Esophagus squamous epithelium (tissue), 5 donors: ENCODE measurements at regions not wholly inside any gene's neighbourhood (a gene's known extent, or its start where the extent isn't known, plus 50 kb on each side); places are given as distances from the start of the nearest gene placed in this dataset.

ENCODE experiments used
- DNase-seq: peaks from one replicate; lab custom pipeline; 2025; lab: John Stamatoyannopoulos, UW
- H3K27ac ChIP-seq, 4 donors: fragments of 200-600 bp; sonication (generic); one replicate each; pipeline ENCODE4 v1.5.1; 2016 to 2019; ENCODE audit warnings: mild to moderate bottlenecking in 1 of 4
- H3K27me3 ChIP-seq, 4 donors: fragments of 200-600 bp; sonication (generic); 1 replicate in 3 of 4; 2 replicates in 1 of 4; pipeline versions ENCODE4 v1.5.1 to v1.6.0; 2017 to 2021; ENCODE audit warnings: antibody characterized with exemption in 1 of 4
- H3K36me3 ChIP-seq, 3 donors: fragments of 200-600 bp; sonication (generic); one replicate each; pipeline ENCODE4 v1.5.1; 2016 to 2019
- H3K4me1 ChIP-seq, 3 donors: fragments of 200-600 bp; sonication (generic); one replicate each; pipeline ENCODE4 v1.5.1; 2017 to 2019
- H3K4me3 ChIP-seq, 4 donors: fragments of 200-600 bp; sonication (generic); 1 replicate in 3 of 4; 2 replicates in 1 of 4; pipeline ENCODE4 v1.5.1; 2016 to 2019; ENCODE audit warnings: mild to moderate bottlenecking in 2 of 4, moderate library complexity in 1 of 4
- H3K9me3 ChIP-seq, 3 donors: fragments of 200-600 bp; sonication (generic); one replicate each; pipeline ENCODE4 v1.5.1; 2016 to 2019
- POLR2A ChIP-seq, 4 donors: fragments of 450-650 bp; IDR thresholded peaks; one replicate each; pipeline ENCODE4 v1.6.1; 2017; ENCODE audit warnings: antibody characterized with exemption in 4 of 4, mild to moderate bottlenecking in 4 of 4, moderate library complexity in 3 of 4
- WGBS, 2 donors: methylation state at CpG; one replicate each; pipeline ENCODE4 v1.1.5; 2018; 5-methylcytosine and 5-hydroxymethylcytosine counted together
- intact Hi-C: fragments of 100-400 bp; cut with DNase I; formaldehyde crosslinking; loops from one replicate; pipeline ENCODE4 v1.15.0; 2022
- TF ChIP-seq, protein P1 (sequence below), 6 experiments: fragments of 450-650 bp in 4 of 6; fragments of 200-600 bp in 2 of 6; sonication (generic) in 2 of 6; IDR thresholded peaks; one replicate each; pipeline ENCODE4 v1.5.1; 2016 to 2019; ENCODE audit warnings: antibody characterized with exemption in 6 of 6, mild to moderate bottlenecking in 4 of 6, moderate library complexity in 4 of 6
- donor health status: DM: yes; HTN: yes; CAD: no.

GRCh38 chr4:12296366-12296765, 867.7 kb upstream of the HS3ST1 start:
- DNase-seq: no peak

DNA sequence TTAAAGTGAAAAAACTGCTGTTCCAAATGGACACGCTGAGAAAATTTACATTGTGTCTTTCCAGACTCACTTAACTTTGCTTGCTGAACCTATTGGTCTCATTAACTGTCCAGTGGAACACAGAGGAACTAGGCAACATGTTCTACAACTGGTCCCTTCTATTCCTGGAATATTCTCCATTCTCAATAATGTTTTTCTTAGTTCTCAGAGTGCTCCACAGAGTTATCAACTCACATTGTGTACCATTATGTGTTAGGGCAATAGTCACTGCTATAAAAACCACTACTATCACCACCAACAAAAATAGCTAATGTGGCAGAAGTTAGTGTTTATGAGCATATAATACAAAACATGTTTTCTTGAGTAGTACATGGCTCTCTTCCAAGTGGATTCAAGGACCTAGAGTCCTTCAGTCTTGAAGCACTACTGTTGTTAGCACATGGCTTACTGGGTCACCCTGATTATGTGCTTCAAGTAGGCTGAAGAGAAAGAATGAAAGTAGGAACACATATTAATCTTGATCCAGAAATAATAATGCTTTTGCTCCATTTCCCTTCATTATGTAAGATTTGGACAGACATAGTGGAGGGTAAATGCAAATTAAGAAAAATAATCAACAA, 865.3 kb upstream of the HS3ST1 start:
- H3K4me3 ChIP-seq: no peak overlapping the region
- no peak for TF ChIP-seq POLR2A (IDR thresholded peaks at IDR 0.05)
- TF ChIP-seq, protein P1, sequence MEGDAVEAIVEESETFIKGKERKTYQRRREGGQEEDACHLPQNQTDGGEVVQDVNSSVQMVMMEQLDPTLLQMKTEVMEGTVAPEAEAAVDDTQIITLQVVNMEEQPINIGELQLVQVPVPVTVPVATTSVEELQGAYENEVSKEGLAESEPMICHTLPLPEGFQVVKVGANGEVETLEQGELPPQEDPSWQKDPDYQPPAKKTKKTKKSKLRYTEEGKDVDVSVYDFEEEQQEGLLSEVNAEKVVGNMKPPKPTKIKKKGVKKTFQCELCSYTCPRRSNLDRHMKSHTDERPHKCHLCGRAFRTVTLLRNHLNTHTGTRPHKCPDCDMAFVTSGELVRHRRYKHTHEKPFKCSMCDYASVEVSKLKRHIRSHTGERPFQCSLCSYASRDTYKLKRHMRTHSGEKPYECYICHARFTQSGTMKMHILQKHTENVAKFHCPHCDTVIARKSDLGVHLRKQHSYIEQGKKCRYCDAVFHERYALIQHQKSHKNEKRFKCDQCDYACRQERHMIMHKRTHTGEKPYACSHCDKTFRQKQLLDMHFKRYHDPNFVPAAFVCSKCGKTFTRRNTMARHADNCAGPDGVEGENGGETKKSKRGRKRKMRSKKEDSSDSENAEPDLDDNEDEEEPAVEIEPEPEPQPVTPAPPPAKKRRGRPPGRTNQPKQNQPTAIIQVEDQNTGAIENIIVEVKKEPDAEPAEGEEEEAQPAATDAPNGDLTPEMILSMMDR (IDR thresholded peaks at IDR 0.05): no peak
- H3K27ac ChIP-seq: no peak overlapping the region
- no peaks in the 10 kb centered on the region for H3K36me3 ChIP-seq
- WGBS, 2 donors: 86 to 96% methylated on average over 1 of the region's 1 CpG
- DNase-seq: no peak
- no peaks in the 10 kb centered on the region for H3K4me1 ChIP-seq
- peaks cover 0 to 6% (median 0%) of the 10 kb centered on the region in 3 donors for H3K9me3 ChIP-seq
- intact Hi-C loops: no loop called here
- H3K27me3 ChIP-seq: no peaks in the 10 kb centered on the region

More at GRCh38 chr4:12296366-12296765, 867.7 kb upstream of the HS3ST1 start:
- Histone ChIP-seq H3K27ac (no peak overlapping the region), H3K9me3 (peaks cover 0 to 6% (median 0%) of the 10 kb centered on the region in 3 donors), H3K4me3 (no peak overlapping the region), H3K4me1 (no peaks in the 10 kb centered on the region), H3K36me3 (no peaks in the 10 kb centered on the region), H3K27me3 (no peaks in the 10 kb centered on the region)
- TF ChIP-seq, protein P1 (IDR thresholded peaks at IDR 0.05): no peak
- TF ChIP-seq POLR2A (IDR thresholded peaks at IDR 0.05): no peak
- intact Hi-C loops: no loop called here
- 55 to 58% methylated on average over 1 of the region's 1 CpG for WGBS, 2 donors

- TF ChIP-seq POLR2A (IDR thresholded peaks at IDR 0.05): no peak
- H3K27me3 ChIP-seq: no peaks in the 10 kb centered on the region
- intact Hi-C loops: no loop called here
- H3K27ac ChIP-seq: no peak overlapping the region
- H3K36me3 ChIP-seq: no peaks in the 10 kb centered on the region
- DNase-seq: no peak
- no peaks in the 10 kb centered on the region for H3K4me1 ChIP-seq
- 87 to 92% methylated on average over 5 of the region's 5 CpGs for WGBS, 2 donors
- peaks cover 0 to 8% (median 0%) of the 10 kb centered on the region in 3 donors for H3K9me3 ChIP-seq
- H3K4me3 ChIP-seq: no peak overlapping the region
Measured at GRCh38 chr4:12286351-12286750, 857.7 kb upstream of the HS3ST1 start.

DNA sequence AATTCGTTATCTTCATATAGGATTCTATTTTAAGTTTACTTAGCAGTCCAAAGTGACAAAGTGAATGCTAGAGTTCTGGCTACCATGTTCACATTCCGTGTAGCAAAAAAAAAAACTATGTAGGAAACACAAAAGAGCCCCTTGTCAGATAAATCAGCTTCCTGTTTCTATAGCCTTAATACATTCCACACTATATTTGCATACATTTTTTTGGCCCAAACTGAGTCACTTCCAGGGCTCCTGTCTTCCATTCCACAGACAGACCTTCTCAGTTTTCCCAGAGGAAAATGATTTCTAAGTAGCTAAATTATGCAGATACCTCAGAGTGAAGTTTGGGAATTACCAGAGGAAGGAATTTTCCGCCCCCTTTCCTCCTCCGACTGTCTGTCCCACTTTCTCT, 841.9 kb upstream of the HS3ST1 start:
- H3K27ac ChIP-seq: no peak overlapping the region
- DNase-seq: no peak
- H3K4me1 ChIP-seq: no peaks in the 10 kb centered on the region
- no peak overlapping the region for H3K4me3 ChIP-seq
- TF ChIP-seq POLR2A (IDR thresholded peaks at IDR 0.05): no peak
- TF ChIP-seq, protein P1 (IDR thresholded peaks at IDR 0.05): no peak
- no peaks in the 10 kb centered on the region for H3K9me3 ChIP-seq
- no peaks in the 10 kb centered on the region for H3K27me3 ChIP-seq
- no peaks in the 10 kb centered on the region for H3K36me3 ChIP-seq
- intact Hi-C loops: no loop called here
- 38 to 50% methylated on average over 4 of the region's 4 CpGs for WGBS, 2 donors

GRCh38 chr4:12265554-12265953, 836.9 kb upstream of the HS3ST1 start:
- no peak for DNase-seq
- no peaks in the 10 kb centered on the region for H3K9me3 ChIP-seq
- intact Hi-C loops: no loop called here
- no peaks in the 10 kb centered on the region for H3K27me3 ChIP-seq
- TF ChIP-seq, protein P1 (IDR thresholded peaks at IDR 0.05): no peak
- 71 to 77% methylated on average over 2 of the region's 2 CpGs for whole genome bisulfite sequencing, 2 donors
- H3K27ac ChIP-seq: no peak overlapping the region
- no peaks in the 10 kb centered on the region for H3K4me1 ChIP-seq
- no peak overlapping the region for H3K4me3 ChIP-seq
- H3K36me3 ChIP-seq: no peaks in the 10 kb centered on the region
